T-helper 1 cell (primary cell): ENCODE measurements at regions not wholly inside any gene's neighbourhood (a gene's known extent, or its start where the extent isn't known, plus 50 kb on each side); places are given as distances from the start of the nearest gene placed in this dataset.
A peak's percentile ranks its signal among the peaks of the same experiment; 100 is the strongest.
"Not testable (repeated sequence)": the region's sequence is repeated elsewhere in the genome, so short reads cannot be mapped to it uniquely, and the experiment has no call there.

Experiments used
- DNase-seq, 5 donors: peaks; one replicate each; pipeline ENCODE4 v3.0.0-alpha.2; 2012 to 2020

DNA sequence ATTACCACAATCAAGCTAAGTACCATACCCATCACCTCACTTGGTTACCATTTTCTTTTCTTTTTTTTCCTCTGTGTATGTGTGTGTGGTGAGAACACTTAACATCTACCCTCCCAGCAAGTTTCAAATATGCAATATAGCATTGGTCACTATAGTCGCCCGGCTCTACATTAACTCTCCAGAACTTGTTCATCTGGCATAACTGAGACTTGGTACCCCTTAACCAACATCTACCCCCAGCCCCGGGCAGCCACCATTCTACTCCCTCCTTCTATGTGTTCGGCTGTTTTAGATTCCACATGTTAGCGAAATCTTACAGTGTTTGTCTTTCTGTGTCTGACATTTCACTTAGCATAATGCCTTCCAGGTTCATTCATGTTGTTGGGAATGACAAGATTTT is 89.0 kb upstream of the TOP1 start:
- no peak for DNase-seq

DNA sequence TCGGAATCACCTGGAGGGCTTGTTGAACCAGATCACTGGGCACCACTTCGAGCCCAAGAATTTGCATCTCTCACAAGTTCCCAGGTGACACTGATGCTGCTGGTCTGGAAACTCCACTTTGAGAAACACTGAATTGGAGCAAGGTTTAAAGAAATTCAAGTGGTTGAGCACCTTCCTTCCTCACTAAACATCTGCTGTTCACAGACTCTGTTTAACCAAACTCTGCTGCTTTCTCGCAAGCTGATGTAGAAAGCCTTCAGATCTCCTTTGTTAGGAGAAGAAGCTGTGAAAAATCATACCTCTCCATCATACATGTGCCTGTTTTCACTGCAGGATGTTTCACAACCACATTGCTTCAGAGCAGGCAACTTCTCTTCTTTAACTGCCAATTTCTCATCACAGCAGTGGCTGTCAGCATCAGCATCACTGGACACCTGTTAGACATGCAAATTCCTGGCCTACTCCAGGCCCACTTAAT is 87.5 kb upstream of the TOP1 start:
- no peak for DNase-seq

DNA sequence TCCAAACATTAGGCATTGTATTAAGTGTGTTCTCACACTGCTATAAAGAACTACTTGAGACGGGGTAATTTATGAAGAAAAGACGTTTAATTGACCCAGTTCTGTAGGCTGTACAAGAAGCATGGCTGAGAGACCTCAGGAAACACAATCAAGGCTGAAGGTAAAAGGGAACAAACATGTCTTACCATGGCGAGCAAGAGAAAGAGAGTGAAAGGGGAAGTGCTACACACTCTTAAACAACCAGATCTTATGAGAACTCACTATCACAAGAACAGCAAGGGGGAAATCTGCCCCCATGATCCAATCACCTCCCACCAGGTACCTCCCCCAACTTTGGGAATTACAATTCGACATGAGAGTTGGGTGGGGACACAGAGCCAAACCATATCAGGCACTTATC is 86.6 kb upstream of the TOP1 start:
- no peak for DNase-seq

DNA sequence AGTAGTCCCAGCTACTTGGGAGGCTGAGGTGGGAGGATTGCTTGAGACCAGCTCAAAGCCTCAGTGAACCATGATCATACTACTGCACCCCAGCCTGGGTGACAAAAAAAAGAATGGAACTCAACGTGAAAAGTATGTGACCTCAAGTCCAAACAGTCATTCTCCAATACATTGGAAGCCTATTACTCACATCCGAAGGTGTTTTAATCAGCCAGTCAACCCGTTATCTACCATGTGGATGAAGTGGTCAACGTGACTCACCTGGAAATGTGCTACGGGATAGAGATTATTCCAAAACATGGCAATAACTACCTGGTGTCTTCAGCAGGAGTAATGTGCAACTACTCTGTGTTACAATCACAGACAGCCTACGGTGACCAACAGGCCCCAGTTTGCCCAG is 85.8 kb upstream of the TOP1 start:
- DNase-seq, result no peak

DNA sequence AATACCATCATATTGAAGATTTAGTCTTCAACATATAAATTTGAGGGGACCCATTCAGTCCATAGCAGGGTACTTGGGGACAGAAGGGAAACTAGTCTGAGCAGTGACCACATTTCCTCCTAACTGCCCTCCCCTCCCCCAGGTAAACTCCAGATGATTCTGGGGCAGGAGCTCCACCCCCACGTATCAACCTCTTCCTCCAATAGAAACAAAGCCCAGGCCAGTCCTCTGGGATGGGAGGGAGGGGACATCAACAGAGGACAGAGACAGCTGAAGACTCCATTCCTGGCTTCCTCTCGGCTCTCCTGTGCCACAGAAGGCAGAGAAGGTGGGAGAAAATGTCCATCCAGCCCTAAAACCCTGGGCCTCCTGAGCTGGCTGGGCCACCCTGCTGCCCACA is 85.0 kb upstream of the TOP1 start:
- no peak for DNase-seq

DNA sequence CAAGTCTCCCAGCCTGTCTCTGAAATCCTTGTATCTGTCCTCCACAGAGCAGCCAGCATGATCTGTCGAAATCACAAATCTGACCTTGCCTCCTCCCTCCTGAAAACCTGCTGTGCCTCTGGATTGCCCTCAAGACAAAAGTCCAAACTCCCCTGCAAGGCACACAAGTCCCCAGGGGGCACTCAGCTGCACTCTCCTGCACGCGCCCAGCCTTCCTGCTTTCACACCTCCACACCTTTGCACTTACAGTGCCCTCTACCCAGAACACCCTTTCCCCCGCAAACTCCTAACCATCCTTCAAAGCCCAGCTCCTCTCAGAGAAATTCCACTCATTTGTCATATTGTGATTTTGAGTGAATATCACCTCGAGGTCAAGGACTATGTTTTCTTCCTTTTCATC is 83.4 kb upstream of the TOP1 start:
- no peak for DNase-seq

DNA sequence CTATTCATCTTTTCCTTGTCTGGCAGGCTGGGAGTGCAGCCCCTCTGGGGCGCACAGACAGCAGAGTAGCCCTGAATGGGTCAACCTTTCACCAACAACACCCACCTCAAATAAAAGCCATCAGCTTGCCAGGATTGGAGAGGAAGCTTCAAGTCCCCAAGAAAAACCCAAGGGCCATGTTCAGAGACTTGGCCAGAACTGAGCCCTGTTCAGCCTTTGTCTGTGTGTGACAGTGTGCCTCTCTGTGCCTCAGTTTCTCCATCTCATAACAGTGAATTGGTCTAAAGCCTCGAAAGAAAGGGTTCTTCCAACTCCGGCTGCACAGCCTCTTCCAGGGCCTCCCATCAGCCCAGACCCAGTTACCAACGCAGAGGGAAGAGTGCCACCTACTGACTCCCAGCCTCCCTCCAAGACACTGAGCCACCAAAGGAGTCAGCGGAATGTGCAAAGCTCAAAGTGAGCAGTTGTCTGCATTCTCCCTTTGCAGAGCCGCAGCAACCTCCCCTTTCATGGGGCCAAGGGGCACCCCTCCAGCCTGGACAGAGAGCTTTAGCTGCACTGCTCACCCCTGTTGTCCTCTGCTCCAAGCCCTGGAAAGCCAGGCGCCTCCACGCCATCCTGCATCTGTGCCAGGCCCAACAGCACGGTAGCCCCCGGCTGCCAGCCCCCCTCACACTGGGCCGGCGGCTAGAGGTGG is 82.7 kb upstream of the TOP1 start:
- no peak for DNase-seq

DNA sequence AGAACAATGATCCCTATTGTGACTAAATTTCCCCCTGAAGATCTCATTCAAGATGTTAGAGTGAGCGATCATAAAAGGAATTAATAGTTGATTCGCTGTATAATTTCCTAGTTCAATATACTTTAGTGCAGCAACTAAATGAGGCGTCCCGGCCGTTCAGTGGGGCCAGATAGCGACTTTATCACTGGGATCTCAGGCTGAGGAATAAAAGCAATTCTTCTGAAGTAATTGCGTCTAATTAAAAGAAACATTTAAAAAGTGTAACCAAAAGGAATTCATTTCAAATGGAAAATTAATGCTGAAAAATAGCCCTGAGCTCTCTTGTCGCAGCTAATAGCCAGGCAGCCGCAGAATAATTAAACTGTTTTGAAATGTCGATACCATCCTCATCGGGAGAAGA is 82.2 kb upstream of the TOP1 start:
- no peak for DNase-seq

DNA sequence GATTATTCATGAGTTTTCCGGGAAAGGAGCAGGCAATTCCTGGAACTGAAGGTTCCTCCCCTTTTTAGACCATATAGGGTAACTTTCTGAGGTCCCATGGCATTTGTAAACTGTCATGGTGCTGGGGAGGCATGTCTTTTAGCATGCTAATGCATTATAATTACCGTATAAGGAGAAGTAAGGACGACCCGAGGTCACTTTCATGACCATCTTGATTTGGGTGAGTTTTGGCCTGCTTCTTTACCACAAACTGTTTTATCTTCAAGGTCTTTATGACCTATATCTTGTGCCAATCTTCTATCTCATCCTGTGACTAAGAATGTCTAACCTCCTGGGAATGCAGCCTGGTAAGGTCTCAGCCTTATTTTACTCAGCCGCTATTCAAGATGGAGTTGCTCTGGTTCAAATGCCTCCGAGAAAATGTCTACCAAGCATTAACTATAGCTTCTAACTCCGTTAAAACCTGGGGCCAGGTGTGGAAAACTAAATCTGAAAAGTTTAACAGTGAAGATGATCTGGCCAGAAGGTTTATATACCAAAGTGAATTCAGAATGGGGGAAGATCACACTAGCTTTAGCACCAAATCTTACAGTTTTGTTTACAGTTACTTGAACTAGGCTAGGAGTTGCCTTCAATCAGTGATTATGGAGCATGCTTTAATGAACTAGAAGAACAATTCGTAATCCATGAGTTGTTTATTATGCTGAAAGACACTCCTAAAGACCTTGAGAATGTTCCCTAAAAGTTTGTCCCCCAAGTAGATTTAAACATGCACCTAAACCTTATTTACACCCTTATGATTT is 80.0 kb upstream of the TOP1 start:
- DNase-seq, result no peak

DNA sequence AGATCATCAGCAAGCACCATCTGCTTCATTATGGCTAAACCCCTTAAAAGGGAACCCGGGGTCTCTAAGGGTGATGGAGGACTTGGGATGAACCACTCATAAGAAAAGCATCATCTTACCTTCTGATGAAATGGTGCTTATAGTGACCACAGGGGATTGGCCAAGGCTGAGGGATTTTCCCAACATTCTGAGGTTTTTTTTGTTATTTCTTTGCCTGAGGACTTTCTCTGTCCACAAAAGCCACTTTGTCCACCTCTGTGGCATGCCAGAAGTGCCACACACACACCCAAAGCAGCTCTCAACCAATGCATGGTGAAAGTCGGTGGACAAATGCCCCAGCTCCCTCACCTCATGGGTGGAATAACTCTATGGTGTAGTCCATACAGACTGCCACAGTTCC is 79.3 kb upstream of the TOP1 start:
- DNase-seq, result no peak

DNA sequence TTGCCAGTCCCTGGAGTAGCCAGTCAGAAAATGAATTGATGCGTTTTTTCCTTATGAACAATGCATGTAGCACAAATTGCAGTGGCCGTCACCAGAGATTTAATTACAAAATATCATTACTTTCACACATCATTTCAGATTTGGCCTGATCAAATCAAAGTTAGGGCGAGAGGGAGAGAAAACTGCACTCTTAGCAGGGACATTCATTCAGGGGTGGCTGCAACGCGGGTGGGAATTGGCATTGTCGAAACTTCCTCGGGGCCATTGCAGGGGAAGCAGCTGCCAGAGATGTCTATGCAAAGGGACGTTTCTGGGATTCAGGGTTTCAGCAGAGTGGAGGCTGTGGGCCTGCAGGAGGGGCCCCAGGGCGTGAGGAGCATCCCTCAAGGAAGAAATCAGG is 76.5 kb upstream of the TOP1 start:
- DNase-seq, result no peak

DNA sequence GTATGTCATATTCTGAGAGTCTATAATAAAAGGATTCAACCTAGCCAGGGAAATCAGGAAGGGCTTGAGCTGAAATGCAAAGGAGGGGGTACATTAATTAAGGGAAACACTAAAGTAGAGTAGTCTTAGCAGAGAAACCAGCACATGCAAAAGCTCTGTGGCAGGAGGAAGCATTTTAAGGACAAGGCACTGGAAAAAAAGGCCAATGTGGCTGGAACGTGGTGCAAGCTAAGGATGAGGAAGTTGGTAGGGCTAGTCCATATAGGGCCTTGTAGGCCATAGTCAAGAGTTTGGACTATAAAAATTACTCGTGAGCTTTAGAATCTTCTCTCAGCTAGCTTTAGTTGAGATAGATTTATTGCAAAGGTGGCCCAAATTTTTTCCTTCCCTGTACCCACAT is 75.2 kb upstream of the TOP1 start:
- DNase-seq, result no peak

DNA sequence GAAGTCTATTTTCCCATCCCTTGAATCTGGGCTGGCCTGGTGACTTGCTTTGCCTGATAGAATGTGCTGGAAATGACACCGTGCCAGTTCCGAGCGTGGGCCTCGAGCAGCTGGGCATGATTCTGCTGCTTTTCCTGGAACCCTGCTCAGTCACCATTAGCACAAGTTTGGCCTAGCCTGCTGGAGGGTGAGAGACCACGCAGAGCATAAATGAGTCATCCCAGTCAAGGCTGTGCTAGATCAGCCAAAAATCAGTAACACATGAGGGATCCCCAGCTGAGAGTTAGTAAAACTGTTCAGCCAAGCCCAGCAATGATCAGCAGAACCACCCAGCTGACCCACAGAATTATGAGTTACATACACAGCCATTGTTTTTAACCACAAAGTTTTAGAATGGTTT is 74.8 kb upstream of the TOP1 start:
- peak in 1 of 5 donors; percentile 26 for DNase-seq

DNA sequence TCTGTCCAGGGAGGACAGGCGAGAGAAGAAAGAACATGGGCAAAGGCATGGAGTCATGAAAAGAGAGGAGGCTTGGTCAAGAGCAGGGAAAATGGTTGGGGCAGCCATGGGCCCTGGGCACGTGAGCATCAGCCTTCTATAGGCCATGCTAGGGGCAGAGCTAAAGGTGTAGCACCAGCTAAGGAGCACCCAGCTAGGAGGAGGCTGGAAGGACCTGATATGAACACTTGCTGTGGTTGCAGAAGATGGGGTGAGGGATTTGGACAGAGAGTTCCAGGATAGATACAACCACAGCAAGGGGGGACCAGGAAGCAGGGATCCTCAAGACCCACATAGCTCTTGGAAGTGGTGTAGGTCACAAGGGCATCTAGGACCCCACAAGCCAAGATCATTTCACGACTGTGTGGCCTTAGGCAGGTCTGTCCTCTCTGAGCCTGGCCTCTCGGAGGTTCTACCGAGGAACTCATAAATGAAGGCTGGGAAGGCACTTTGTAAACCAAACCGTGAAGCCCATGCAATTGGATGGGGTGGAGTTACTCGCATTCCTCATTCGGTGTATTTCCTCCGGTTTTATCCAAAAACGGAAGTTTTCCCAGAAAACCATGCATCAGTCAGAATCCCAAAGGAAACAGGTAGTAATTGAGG is 74.0 kb upstream of the TOP1 start:
- no peak for DNase-seq

DNA sequence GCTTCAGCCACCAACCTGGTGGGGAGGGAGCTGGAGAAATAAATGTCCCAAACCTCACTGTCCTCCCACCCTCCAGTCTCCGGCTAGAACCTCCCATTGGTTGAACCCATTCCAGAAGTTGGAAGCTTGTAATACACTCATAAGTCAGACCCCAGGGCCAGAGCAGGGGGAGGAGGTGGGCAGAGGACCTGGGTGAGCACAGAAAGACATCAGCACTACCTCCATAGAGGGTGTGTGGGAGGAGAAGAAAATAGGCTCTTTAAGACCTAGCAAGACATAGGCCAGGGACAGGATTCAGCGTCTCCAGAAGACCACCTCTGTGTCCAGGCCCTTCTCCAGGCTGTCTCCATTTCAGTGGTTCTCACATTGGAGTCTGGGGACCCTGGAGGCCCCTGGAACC is 73.3 kb upstream of the TOP1 start:
- no peak for DNase-seq

DNA sequence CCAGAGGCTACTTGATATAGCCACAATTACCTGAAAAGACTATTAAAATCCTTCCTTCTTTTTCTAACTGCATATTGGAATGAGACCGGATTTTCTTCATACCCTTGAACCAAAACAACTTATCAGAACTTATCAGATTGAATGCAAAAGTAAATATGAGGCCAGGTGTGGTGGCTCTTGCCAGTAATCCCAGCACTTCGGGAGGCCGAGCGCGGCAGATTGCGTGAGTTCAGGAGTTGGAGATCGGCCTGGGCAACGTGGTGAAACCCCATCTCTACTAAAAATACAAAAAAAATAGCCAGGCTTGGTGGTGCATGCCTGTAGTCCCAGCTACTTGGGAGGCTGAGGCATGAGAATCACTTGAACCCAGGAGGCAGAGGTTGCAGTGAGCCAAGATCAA is 72.8 kb upstream of the TOP1 start:
- DNase-seq, result not testable (repeated sequence)

DNA sequence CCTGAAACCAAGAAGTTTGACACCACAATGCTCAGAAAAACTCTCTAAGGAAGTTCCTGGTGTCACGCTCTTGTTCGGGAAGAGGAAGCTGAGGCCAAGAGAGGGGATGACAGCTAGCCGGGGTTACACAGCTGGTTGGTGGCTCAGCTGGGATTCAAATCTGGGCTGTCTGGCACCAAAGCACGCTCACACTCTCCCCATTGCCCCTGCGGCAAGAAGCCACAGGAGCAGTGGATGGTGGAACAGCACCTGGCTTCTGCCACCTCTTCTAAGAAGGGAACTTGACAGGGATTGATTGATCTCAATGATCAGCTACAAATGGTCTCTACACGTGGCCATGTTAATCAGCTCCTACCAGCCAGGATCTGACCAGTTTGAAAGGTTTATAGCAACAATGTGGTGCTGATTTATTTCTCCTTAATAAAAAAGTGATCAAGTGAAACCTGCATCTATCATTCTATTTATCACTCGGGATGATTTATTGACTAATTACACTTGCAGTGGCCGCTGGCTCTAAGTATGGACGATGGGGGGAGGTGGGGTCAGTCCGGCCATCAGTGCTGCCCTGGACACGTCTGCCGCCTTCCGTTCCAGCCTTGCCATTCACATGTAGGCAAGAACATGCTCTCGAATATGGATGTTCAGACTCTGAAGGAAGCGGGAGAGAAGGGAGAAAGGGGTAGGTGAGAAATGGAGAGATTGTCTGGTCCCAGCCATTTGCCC is 71.9 kb upstream of the TOP1 start:
- DNase-seq, result no peak

DNA sequence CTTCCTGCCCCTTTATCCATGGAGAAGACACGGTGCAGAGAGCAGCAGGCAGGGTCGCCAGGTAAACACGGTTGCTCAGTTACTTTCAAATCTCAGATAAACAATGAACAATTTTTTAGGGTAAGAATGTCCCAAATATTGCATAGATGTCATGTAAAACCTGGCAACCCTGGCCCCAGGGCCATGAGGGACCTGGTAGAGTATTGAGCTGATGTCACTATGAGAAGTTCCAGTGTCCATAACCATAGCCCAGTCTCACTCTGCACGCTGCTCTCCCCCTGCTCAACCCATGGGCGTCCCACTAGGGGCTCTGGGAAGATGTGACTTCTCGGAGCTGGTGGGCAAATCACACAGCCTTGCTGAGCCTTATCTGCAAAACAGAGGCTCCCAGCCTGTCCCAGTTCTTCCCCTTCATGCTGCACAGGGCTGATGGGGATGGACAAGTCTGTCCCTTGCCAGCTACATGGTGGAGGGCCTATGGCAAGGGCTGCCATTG is 71.3 kb upstream of the TOP1 start:
- no peak for DNase-seq

DNA sequence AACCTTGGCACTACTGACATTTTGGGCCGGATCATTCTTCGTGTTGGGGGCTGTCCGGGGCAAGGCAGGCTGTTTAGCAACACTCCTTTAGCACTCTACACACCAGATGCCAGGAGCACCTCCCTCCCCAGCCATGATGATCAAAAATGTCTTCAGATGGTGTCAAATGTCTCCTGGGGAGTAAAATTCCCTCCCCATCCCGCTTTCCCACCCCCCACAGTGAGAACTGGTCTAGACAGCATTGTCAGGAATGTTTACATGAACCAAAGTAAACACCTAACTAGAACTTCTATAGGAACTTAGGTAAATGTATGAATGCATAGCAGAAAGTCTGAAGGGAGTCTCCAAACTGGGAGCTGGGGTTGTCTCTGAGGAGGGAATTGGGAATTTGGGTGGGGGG is 70.0 kb upstream of the TOP1 start:
- DNase-seq, result no peak

DNA sequence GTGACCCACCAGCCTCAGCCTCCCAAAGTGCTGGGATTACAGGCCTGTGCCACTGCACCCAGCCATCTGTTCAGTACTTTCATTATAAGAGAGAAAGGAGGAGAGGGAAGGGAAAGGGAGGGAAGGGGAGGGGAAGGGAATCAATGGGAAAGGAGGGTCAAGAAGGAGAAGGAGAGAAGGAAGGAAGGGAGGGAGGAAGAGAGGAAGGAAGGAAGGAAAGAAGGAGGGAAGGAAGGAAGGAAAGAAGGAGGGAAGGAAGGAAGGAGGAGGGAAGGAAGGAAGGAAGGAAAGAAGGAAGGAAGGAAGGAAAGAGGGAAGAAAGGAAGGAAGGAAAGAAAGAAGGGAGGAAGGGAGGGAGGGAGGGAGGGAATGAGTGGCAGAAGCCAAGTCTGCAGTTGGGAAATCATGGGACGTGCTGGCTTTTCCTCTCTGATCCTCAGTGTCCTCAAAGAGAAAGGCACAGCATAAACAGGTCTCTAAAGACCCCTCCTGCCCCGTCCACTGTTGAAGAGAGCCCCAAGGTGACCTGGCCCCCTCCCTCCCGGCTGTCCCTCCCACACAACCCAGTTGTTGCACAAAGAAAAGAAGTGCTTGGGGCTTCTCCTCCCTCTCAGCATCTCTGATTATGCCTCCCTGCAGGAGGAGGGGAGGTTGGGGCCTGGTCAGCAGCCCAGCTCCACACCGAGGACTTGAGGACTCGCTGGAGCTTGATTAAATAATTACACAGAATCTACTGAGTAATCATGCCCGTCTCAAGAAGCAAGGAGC is 69.1 kb upstream of the TOP1 start:
- no peak for DNase-seq

DNA sequence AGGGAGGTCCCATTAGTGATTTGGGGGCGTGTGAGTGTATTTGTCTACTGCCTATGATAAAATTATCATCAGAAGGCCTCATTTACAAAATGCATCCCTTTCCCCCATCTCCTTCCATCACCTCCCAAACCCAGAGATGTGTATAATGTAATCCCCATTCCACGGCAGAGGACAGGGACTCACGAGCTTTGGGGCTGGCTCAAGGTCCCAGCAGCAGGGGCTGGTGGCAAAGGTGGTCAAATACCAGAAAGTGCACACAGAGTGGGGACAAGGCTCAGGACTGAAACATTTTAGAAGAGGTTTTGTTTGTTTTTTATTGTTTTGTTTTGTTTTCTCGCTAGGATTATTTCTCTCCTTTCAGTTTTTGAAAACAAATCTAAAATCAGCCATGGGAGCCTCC is 68.5 kb upstream of the TOP1 start:
- no peak for DNase-seq

DNA sequence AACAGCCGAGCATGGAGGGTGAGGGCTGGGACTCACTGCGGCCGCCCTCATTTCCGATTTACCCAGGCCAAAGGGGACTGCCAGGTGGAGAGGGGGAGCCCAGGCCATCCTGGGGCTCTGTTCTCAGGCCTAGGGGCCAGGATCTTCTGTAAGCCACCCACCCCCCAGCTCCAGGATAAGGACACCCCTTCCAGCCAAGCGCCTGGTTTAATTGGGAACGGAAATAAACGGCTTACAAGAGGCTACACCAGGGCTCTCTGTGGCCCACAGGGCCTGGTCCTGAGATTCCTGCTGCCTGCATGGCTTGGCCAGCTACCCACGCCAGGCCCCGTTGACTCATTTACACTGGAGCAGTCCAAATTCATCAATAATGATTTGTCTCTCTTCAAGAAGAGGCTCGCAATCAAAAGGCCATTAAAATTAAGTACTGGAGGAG is 68.1 kb upstream of the TOP1 start:
- no peak for DNase-seq
